GM12878 (cell line): ENCODE measurements at regions not wholly inside any gene's neighbourhood (a gene's known extent, or its start where the extent isn't known, plus 50 kb on each side); places are given as distances from the start of the nearest gene placed in this dataset.

ENCODE experiments used
- BCL11A ChIP-seq: IDR thresholded peaks from 2 replicates; pipeline ENCODE4 v1.6.1; 2011; ENCODE audit warnings: low read depth, low read length
- BCLAF1 ChIP-seq: fragments of 450-650 bp; IDR thresholded peaks from 2 replicates; pipeline ENCODE4 v1.6.1; 2017; ENCODE audit warnings: antibody characterized with exemption, mild to moderate bottlenecking, moderate library complexity
- CBFB ChIP-seq: IDR thresholded peaks from 2 replicates; pipeline ENCODE4 v1.6.1; 2016; ENCODE audit warnings: antibody characterized with exemption, low read depth
- CHD2 ChIP-seq: IDR thresholded peaks from 2 replicates; pipeline ENCODE4 v1.6.1; 2011; ENCODE audit warnings: low read depth, low read length, improper control_type of control experiment, borderline replicate concordance
- CHD4 ChIP-seq: fragments of 200-600 bp; sonication (generic); IDR thresholded peaks from 2 replicates; pipeline ENCODE4 v1.6.1; 2016; ENCODE audit warnings: mild to moderate bottlenecking
- CTCF ChIP-seq, 3 experiments: IDR thresholded peaks in 2 of 3; conservative IDR thresholded peaks in 1 of 3; 2 replicates each; pipeline ENCODE4 v1.5.1; 2011; ENCODE audit warnings: low read depth in 3 of 3, low read length in 3 of 3, mild to moderate bottlenecking in 3 of 3, control low read depth in 2 of 3, moderate library complexity in 2 of 3, inconsistent platforms in 1 of 3, mixed read lengths in 1 of 3; ENCODE audit not compliant: control insufficient read depth in 2 of 3, insufficient read depth in 1 of 3; ENCODE audit errors: extremely low read depth in 1 of 3
- E2F8 ChIP-seq: fragments of 450-650 bp; IDR thresholded peaks from 2 replicates; pipeline ENCODE4 v1.6.1; 2018; ENCODE audit warnings: mild to moderate bottlenecking, low read depth, moderate library complexity; ENCODE audit not compliant: partially characterized antibody
- EZH2 ChIP-seq: IDR thresholded peaks from 2 replicates; pipeline ENCODE4 v1.6.1; 2012; ENCODE audit warnings: low read depth, mild to moderate bottlenecking, control low read depth, inconsistent platforms, low read length, borderline replicate concordance; ENCODE audit not compliant: control insufficient read depth
- HCFC1 ChIP-seq: fragments of 150-350 bp; IDR thresholded peaks from 2 replicates; pipeline ENCODE4 v1.6.1; 2014; ENCODE audit warnings: low read length
- KAT2A ChIP-seq: conservative IDR thresholded peaks from 2 replicates; pipeline ENCODE4 v1.6.1; 2011; ENCODE audit warnings: low read depth, low read length; ENCODE audit not compliant: control insufficient read depth
- RBBP5 ChIP-seq: fragments of 200-600 bp; sonication (generic); conservative IDR thresholded peaks from 2 replicates; pipeline ENCODE4 v1.6.1; 2016
- REST ChIP-seq: IDR thresholded peaks from 2 replicates; pipeline ENCODE4 v1.6.1; 2012; ENCODE audit warnings: mild to moderate bottlenecking, low read depth, low read length
- SRF ChIP-seq, 2 experiments: IDR thresholded peaks; 2 replicates each; pipeline ENCODE4 v1.6.1; 2011; ENCODE audit warnings: low read depth in 2 of 2, low read length in 2 of 2, mild to moderate bottlenecking in 1 of 2, moderate library complexity in 1 of 2

- TF ChIP-seq CTCF (IDR thresholded peaks at IDR 0.05 in 2 of 3, conservative IDR thresholded peaks at IDR 0.05 in 1 of 3; ENCODE audit: control insufficient read depth in 2 of 3, extremely low read depth in 1 of 3, insufficient read depth in 1 of 3, low read depth in 3 of 3, low read length in 3 of 3) = no peak
- no peak for TF ChIP-seq KAT2A
- no peak for TF ChIP-seq HCFC1
- TF ChIP-seq BCL11A = no peak
- no peak for TF ChIP-seq EZH2
- TF ChIP-seq E2F8 = no peak
- TF ChIP-seq CHD2 = no peak
- TF ChIP-seq CHD4 = no peak
- TF ChIP-seq SRF (IDR thresholded peaks at IDR 0.05; ENCODE audit: low read depth in 2 of 2, low read length in 2 of 2) = no peak
- no peak for TF ChIP-seq REST
- TF ChIP-seq CBFB = no peak
- TF ChIP-seq RBBP5 = no peak
- no peak for TF ChIP-seq BCLAF1
These were observed 135.0 kb upstream of the ZNF462 start for GRCh38 chr9:106727969-106728368.
